Testis (tissue), 2 donors: ENCODE measurements at regions not wholly inside any gene's neighbourhood (a gene's known extent, or its start where the extent isn't known, plus 50 kb on each side); places are given as distances from the start of the nearest gene placed in this dataset.
A peak's percentile ranks its signal among the peaks of the same experiment; 100 is the strongest.

Experiments used
- DNase-seq: peaks from one replicate; pipeline ENCODE4 v3.0.0-alpha.2; 2019
- H3K27ac ChIP-seq, 2 donors: fragments of 200-600 bp; sonication (generic); one replicate each; pipeline ENCODE4 v1.5.1; 2019
- H3K27me3 ChIP-seq: fragments of 200-600 bp; sonication (generic); one replicate; pipeline ENCODE4 v1.5.1; 2019
- H3K36me3 ChIP-seq: fragments of 200-600 bp; sonication (generic); one replicate; pipeline ENCODE4 v1.5.1; 2017; ENCODE audit warnings: low read depth; ENCODE audit errors: missing control alignments
- H3K4me1 ChIP-seq: fragments of 200-600 bp; sonication (generic); one replicate; pipeline ENCODE4 v1.5.1; 2019
- H3K4me3 ChIP-seq, 2 donors: fragments of 200-600 bp; sonication (generic); one replicate each; pipeline ENCODE4 v1.5.1; 2017 to 2019
- H3K9me3 ChIP-seq: fragments of 200-600 bp; sonication (generic); one replicate; pipeline ENCODE4 v1.5.1; 2017
- CTCF ChIP-seq, 3 experiments: fragments of 450-650 bp in 2 of 3; fragments of 200-600 bp in 1 of 3; sonication (generic) in 1 of 3; IDR thresholded peaks; one replicate each; pipeline ENCODE4 v1.5.1; 2016 to 2019; ENCODE audit warnings: antibody characterized with exemption in 3 of 3, mild to moderate bottlenecking in 2 of 3, moderate library complexity in 1 of 3
- POLR2A ChIP-seq: fragments of 450-650 bp; IDR thresholded peaks from one replicate; pipeline ENCODE4 v1.6.1; 2017; ENCODE audit warnings: antibody characterized with exemption, mild to moderate bottlenecking, moderate library complexity
- WGBS, 2 donors: methylation state at CpG; one replicate each; pipeline ENCODE4 v1.1.5; 2018; 5-methylcytosine and 5-hydroxymethylcytosine counted together
- intact Hi-C: fragments of 100-400 bp; cut with DNase I; formaldehyde crosslinking; loops from one replicate; pipeline ENCODE4 v1.15.1; 2023; ENCODE audit warnings: low total_unique reads

- TF ChIP-seq POLR2A (no peak), CTCF (IDR thresholded peaks at IDR 0.05) (no peak)
- DNase-seq = no peak
- Histone ChIP-seq H3K27me3 (no peaks in the 10 kb centered on the region), H3K36me3 (no peaks in the 10 kb centered on the region), H3K27ac (no peak overlapping the region), H3K9me3 (no peaks in the 10 kb centered on the region), H3K4me1 (no peaks in the 10 kb centered on the region), H3K4me3 (no peak overlapping the region)
- intact Hi-C loops = no loop called here
- 59 to 79% methylated on average over 6 of the region's 6 CpGs for WGBS, 2 donors
These were observed 423.3 kb downstream of the RAPGEF2 start for GRCh38 chr4:159526172-159526571.

GRCh38 chr4:159534655-159535054 is 431.8 kb downstream of the RAPGEF2 start:
- WGBS, 2 donors = 64 to 70% methylated on average over 1 of the region's 1 CpG
- no peaks in the 10 kb centered on the region for H3K9me3 ChIP-seq
- TF ChIP-seq POLR2A = no peak
- TF ChIP-seq CTCF (IDR thresholded peaks at IDR 0.05) = no peak

GRCh38 chr4:159538556-159538955 is 435.7 kb downstream of the RAPGEF2 start:
- no peak overlapping the region for H3K27ac ChIP-seq
- TF ChIP-seq CTCF (IDR thresholded peaks at IDR 0.05) (no peak), POLR2A (no peak)
- 49 to 63% methylated on average over 8 of the region's 8 CpGs for WGBS, 2 donors
- no peaks in the 10 kb centered on the region for H3K9me3 ChIP-seq
- H3K27me3 ChIP-seq = no peaks in the 10 kb centered on the region
- no peak overlapping the region for H3K4me3 ChIP-seq
- no peak for DNase-seq
- no peaks in the 10 kb centered on the region for H3K4me1 ChIP-seq
- intact Hi-C loops = no loop called here
- H3K36me3 ChIP-seq = no peaks in the 10 kb centered on the region

More at GRCh38 chr4:159534655-159535054, 431.8 kb downstream of the RAPGEF2 start:
- H3K4me3 ChIP-seq = no peak overlapping the region
- H3K36me3 ChIP-seq = no peaks in the 10 kb centered on the region
- no peaks in the 10 kb centered on the region for H3K4me1 ChIP-seq
- intact Hi-C loops = no loop called here
- no peak for DNase-seq
- no peaks in the 10 kb centered on the region for H3K27me3 ChIP-seq
- no peak overlapping the region for H3K27ac ChIP-seq

- Histone ChIP-seq H3K27me3 (no peaks in the 10 kb centered on the region), H3K4me3 (no peak overlapping the region), H3K4me1 (no peaks in the 10 kb centered on the region), H3K9me3 (no peaks in the 10 kb centered on the region), H3K36me3 (no peaks in the 10 kb centered on the region), H3K27ac (no peak overlapping the region)
- no peak for TF ChIP-seq CTCF (IDR thresholded peaks at IDR 0.05)
- TF ChIP-seq POLR2A = no peak
- intact Hi-C loops = no loop called here
- no peak for DNase-seq
These were observed 437.2 kb downstream of the RAPGEF2 start for GRCh38 chr4:159540038-159540437.

GRCh38 chr4:159540501-159540900 is 437.6 kb downstream of the RAPGEF2 start:
- H3K9me3 ChIP-seq = no peaks in the 10 kb centered on the region
- no peaks in the 10 kb centered on the region for H3K4me1 ChIP-seq
- H3K27ac ChIP-seq = no peak overlapping the region
- 54 to 64% methylated on average over 4 of the region's 4 CpGs for WGBS, 2 donors
- TF ChIP-seq CTCF (IDR thresholded peaks at IDR 0.05) (no peak), POLR2A (no peak)
- no peak overlapping the region for H3K4me3 ChIP-seq
- no peaks in the 10 kb centered on the region for H3K36me3 ChIP-seq
- peak; percentile 15 for DNase-seq
- intact Hi-C loops = no loop called here
- no peaks in the 10 kb centered on the region for H3K27me3 ChIP-seq
